ENCODE measurements at regions not wholly inside any gene's neighbourhood (a gene's known extent, or its start where the extent isn't known, plus 50 kb on each side); places are given as distances from the start of the nearest gene placed in this dataset.

GRCh38 chr1:87685311-87686135 lies 356.8 kb downstream of the LMO4 start:
- no peak for DNase-seq

- DNase-seq: no peak
Observed at GRCh38 chr1:87686136-87686495, 357.4 kb downstream of the LMO4 start.

- no peak for DNase-seq
Observed at GRCh38 chr1:87686671-87687070, 358.0 kb downstream of the LMO4 start.

GRCh38 chr1:87688136-87688535 lies 359.5 kb downstream of the LMO4 start:
- no peak for DNase-seq

GRCh38 chr1:87689487-87689886 lies 360.8 kb downstream of the LMO4 start:
- no peak for DNase-seq

- DNase-seq: no peak
Observed at GRCh38 chr1:87696483-87696882, 367.8 kb downstream of the LMO4 start.

GRCh38 chr1:87702455-87702854 lies 373.8 kb downstream of the LMO4 start:
- DNase-seq: no peak

GRCh38 chr1:87705233-87705632 lies 376.6 kb downstream of the LMO4 start:
- DNase-seq: no peak

- no peak for DNase-seq
Observed at GRCh38 chr1:87706203-87706602, 377.5 kb downstream of the LMO4 start.

GRCh38 chr1:87706779-87707228 lies 378.1 kb downstream of the LMO4 start:
- DNase-seq: no peak

- DNase-seq: no peak
Observed at GRCh38 chr1:87707411-87707810, 378.7 kb downstream of the LMO4 start.

- DNase-seq: no peak
Observed at GRCh38 chr1:87712261-87713010, 383.8 kb downstream of the LMO4 start.

- no peak for DNase-seq
Observed at GRCh38 chr1:87714278-87714677, 385.6 kb downstream of the LMO4 start.

- DNase-seq: no peak
Observed at GRCh38 chr1:87715052-87715451, 386.4 kb downstream of the LMO4 start.

- no peak for DNase-seq
Observed at GRCh38 chr1:87715471-87715870, 386.8 kb downstream of the LMO4 start.

- no peak for DNase-seq
Observed at GRCh38 chr1:87717157-87717670, 388.5 kb downstream of the LMO4 start.

GRCh38 chr1:87718241-87718950 lies 389.7 kb downstream of the LMO4 start:
- DNase-seq: no peak

- no peak for DNase-seq
Observed at GRCh38 chr1:87719658-87720057, 391.0 kb downstream of the LMO4 start.

GRCh38 chr1:87720561-87720960 lies 391.9 kb downstream of the LMO4 start:
- DNase-seq: no peak

- DNase-seq: no peak
Observed at GRCh38 chr1:87723193-87723592, 394.5 kb downstream of the LMO4 start.

- no peak for DNase-seq
Observed at GRCh38 chr1:87728169-87728568, 399.5 kb downstream of the LMO4 start.

GRCh38 chr1:87730274-87731216 lies 401.9 kb downstream of the LMO4 start:
- DNase-seq: no peak
